IPS-20b (cell line): ENCODE measurements at regions not wholly inside any gene's neighbourhood (a gene's known extent, or its start where the extent isn't known, plus 50 kb on each side); places are given as distances from the start of the nearest gene placed in this dataset.

ENCODE experiments used
- H3K27ac ChIP-seq: one replicate; pipeline ENCODE4 v1.5.1; 2013; ENCODE audit warnings: low read length
- H3K27me3 ChIP-seq: 2 replicates; pipeline ENCODE4 v1.6.1; 2013; ENCODE audit warnings: mild to moderate bottlenecking, low read length, inconsistent platforms; ENCODE audit not compliant: insufficient read depth
- H3K36me3 ChIP-seq: 2 replicates; pipeline ENCODE4 v1.6.1; 2013; ENCODE audit warnings: low read depth, mild to moderate bottlenecking, inconsistent platforms, low read length, moderate library complexity; ENCODE audit not compliant: insufficient read depth
- H3K4me1 ChIP-seq: 2 replicates; pipeline ENCODE4 v1.6.1; 2013; ENCODE audit warnings: mild to moderate bottlenecking, control low read depth, inconsistent platforms, low read length, moderate library complexity; ENCODE audit not compliant: insufficient read depth
- H3K4me3 ChIP-seq: 2 replicates; pipeline ENCODE4 v1.5.1; 2013; ENCODE audit warnings: mild to moderate bottlenecking, low read length, inconsistent platforms
- H3K9ac ChIP-seq: 2 replicates; pipeline ENCODE4 v1.6.1; 2013; ENCODE audit warnings: low read depth, mild to moderate bottlenecking, inconsistent platforms, low read length, moderate library complexity
- H3K9me3 ChIP-seq: 2 replicates; pipeline ENCODE4 v1.6.1; 2013; ENCODE audit warnings: mild to moderate bottlenecking, low read depth, low read length, inconsistent platforms; ENCODE audit not compliant: insufficient read depth

GRCh38 chr11:13107544-13108044 is 98.5 kb downstream of the RASSF10 start:
- H3K9me3 ChIP-seq: no peaks in the 10 kb centered on the region
- H3K9ac ChIP-seq: no peak overlapping the region
- H3K36me3 ChIP-seq: no peaks in the 10 kb centered on the region
- H3K27ac ChIP-seq: no peak overlapping the region
- peaks cover 4% of the 10 kb centered on the region; the same call in 1 of the 2 replicates for H3K4me1 ChIP-seq
- no peaks in the 10 kb centered on the region for H3K27me3 ChIP-seq
- H3K4me3 ChIP-seq: no peak overlapping the region

DNA sequence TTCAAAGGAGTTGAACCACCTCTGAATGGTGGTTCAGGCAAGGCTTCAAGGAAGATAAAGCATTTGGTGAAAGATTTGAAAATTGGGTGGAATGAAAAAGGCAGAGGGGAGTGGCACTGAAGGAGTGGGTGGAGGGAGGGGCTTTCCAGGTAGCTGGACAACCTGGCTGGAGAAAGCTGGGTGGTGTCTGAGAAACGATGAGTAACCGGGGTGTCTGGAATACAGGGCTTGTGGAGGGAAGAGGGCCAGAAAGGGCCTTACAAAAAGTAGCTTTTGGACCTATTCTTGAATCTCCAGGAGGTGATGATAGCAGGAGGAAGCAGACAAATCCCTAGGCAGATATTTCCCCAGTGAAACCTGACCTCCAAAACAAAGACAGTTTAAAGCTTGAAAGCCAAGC is 99.3 kb downstream of the RASSF10 start:
- H3K4me1 ChIP-seq: no peaks in the 10 kb centered on the region; the same call in 1 of the 2 replicates
- no peak overlapping the region for H3K4me3 ChIP-seq
- no peaks in the 10 kb centered on the region for H3K9me3 ChIP-seq
- H3K9ac ChIP-seq: no peak overlapping the region
- no peaks in the 10 kb centered on the region for H3K27me3 ChIP-seq
- H3K27ac ChIP-seq: no peak overlapping the region
- H3K36me3 ChIP-seq: no peaks in the 10 kb centered on the region

DNA sequence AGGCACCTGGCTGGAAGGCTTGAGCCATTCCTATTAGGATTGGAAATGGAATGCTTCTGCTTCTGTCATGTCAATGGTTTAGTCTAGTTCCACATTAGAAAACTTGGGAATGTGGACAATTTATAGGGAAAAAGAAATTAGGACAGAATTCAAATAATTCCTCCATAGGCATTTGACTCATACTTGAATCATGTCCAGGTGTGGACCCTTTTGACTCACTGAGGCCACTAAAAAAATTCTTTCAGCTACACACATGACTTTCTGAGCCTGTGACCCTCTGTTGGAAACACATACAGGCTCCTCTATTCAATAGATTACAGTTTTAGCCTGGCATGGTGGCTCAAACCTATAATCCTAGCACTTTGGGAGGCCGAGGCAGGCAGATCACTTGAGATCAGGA is 100.5 kb downstream of the RASSF10 start:
- Histone ChIP-seq H3K27me3 (no peaks in the 10 kb centered on the region), H3K27ac (no peak overlapping the region), H3K4me1 (peaks cover 3% of the 10 kb centered on the region; the same call in 1 of the 2 replicates), H3K9ac (no peak overlapping the region), H3K9me3 (no peaks in the 10 kb centered on the region), H3K4me3 (no peak overlapping the region), H3K36me3 (no peaks in the 10 kb centered on the region)

GRCh38 chr11:13110145-13110544 is 101.0 kb downstream of the RASSF10 start:
- peaks cover 4% of the 10 kb centered on the region; the same call in 1 of the 2 replicates for H3K4me1 ChIP-seq
- H3K27ac ChIP-seq: no peak overlapping the region
- H3K36me3 ChIP-seq: no peaks in the 10 kb centered on the region

GRCh38 chr11:13110929-13111812 is 102.1 kb downstream of the RASSF10 start:
- Histone ChIP-seq H3K27ac (no peak overlapping the region), H3K27me3 (no peaks in the 10 kb centered on the region), H3K4me3 (no peak overlapping the region), H3K36me3 (no peaks in the 10 kb centered on the region), H3K4me1 (peaks cover 4% of the 10 kb centered on the region; the same call in 1 of the 2 replicates), H3K9me3 (no peaks in the 10 kb centered on the region), H3K9ac (no peak overlapping the region)

More at GRCh38 chr11:13110145-13110544, 101.0 kb downstream of the RASSF10 start:
- Histone ChIP-seq H3K9me3 (no peaks in the 10 kb centered on the region), H3K4me3 (no peak overlapping the region), H3K27me3 (no peaks in the 10 kb centered on the region), H3K9ac (no peak overlapping the region)

DNA sequence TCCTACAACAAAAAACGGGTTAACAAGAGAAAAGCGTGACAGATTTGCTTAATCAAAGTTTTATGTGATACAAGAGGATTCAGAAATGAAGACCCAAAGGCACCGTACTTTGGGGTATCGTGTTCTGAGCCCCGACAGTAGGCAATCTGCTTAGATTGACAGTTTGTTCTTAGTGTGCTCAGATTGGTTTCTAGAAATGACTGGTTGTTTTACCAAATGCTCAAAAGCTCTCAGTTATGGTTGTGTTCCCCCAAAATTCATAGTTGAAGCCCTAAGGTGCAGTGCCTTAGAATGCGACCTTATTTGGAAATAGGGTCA is 102.7 kb downstream of the RASSF10 start:
- Histone ChIP-seq H3K27me3 (no peaks in the 10 kb centered on the region), H3K9me3 (no peaks in the 10 kb centered on the region), H3K4me1 (peaks cover 4% of the 10 kb centered on the region; the same call in 1 of the 2 replicates), H3K36me3 (no peaks in the 10 kb centered on the region), H3K9ac (no peak overlapping the region), H3K27ac (no peak overlapping the region), H3K4me3 (no peak overlapping the region)

- H3K27ac ChIP-seq: no peak overlapping the region
- H3K4me3 ChIP-seq: no peak overlapping the region
- H3K9ac ChIP-seq: no peak overlapping the region
- no peaks in the 10 kb centered on the region for H3K27me3 ChIP-seq
- no peaks in the 10 kb centered on the region for H3K36me3 ChIP-seq
- peaks cover 4% of the 10 kb centered on the region; the same call in 1 of the 2 replicates for H3K4me1 ChIP-seq
- no peaks in the 10 kb centered on the region for H3K9me3 ChIP-seq
Observed at GRCh38 chr11:13114566-13115379, 105.7 kb downstream of the RASSF10 start.

GRCh38 chr11:13115380-13115675 is 106.2 kb downstream of the RASSF10 start:
- no peak overlapping the region for H3K9ac ChIP-seq
- H3K9me3 ChIP-seq: no peaks in the 10 kb centered on the region
- no peak overlapping the region for H3K4me3 ChIP-seq
- no peaks in the 10 kb centered on the region for H3K36me3 ChIP-seq
- no peak overlapping the region for H3K27ac ChIP-seq
- no peaks in the 10 kb centered on the region for H3K27me3 ChIP-seq
- peaks cover 4% of the 10 kb centered on the region; the same call in 1 of the 2 replicates for H3K4me1 ChIP-seq

GRCh38 chr11:13116491-13116890 is 107.4 kb downstream of the RASSF10 start:
- Histone ChIP-seq H3K9ac (no peak overlapping the region), H3K27me3 (no peaks in the 10 kb centered on the region), H3K27ac (no peak overlapping the region), H3K4me1 (peaks cover 10% of the 10 kb centered on the region; the same call in 1 of the 2 replicates), H3K36me3 (no peaks in the 10 kb centered on the region), H3K9me3 (no peaks in the 10 kb centered on the region), H3K4me3 (no peak overlapping the region)

GRCh38 chr11:13117344-13117743 is 108.2 kb downstream of the RASSF10 start:
- Histone ChIP-seq H3K4me3 (no peak overlapping the region), H3K4me1 (peaks cover 10% of the 10 kb centered on the region; the same call in 1 of the 2 replicates)

DNA sequence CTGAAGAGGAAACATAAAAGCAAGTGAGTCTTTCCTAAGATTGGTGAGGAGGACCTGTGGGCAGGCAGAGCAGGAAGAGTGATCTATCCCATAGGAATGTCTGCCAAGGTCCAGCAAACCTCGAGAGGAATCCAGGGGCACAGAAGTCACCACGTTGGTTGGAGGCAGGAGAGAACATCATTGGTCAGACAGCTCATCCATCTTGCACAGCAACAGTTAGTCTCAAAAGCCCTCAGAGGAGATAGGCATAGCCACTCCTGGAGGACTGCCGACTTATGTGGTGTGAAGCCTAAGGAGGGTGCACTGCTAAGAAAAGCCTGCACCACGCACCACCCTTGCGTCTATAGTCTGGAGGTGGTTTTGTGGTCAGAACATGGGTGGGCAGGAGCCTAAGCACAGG is 109.1 kb downstream of the RASSF10 start:
- no peak overlapping the region for H3K27ac ChIP-seq
- no peak overlapping the region for H3K4me3 ChIP-seq
- H3K9ac ChIP-seq: no peak overlapping the region
- H3K9me3 ChIP-seq: no peaks in the 10 kb centered on the region; the same call in none of the 2 replicates
- H3K27me3 ChIP-seq: no peaks in the 10 kb centered on the region
- H3K36me3 ChIP-seq: no peaks in the 10 kb centered on the region
- H3K4me1 ChIP-seq: peaks cover 10% of the 10 kb centered on the region; the same call in 1 of the 2 replicates

More at GRCh38 chr11:13117344-13117743, 108.2 kb downstream of the RASSF10 start:
- Histone ChIP-seq H3K36me3 (no peaks in the 10 kb centered on the region), H3K27ac (no peak overlapping the region), H3K9me3 (no peaks in the 10 kb centered on the region), H3K27me3 (no peaks in the 10 kb centered on the region), H3K9ac (no peak overlapping the region)
